ENCODE measurements at regions not wholly inside any gene's neighbourhood (a gene's known extent, or its start where the extent isn't known, plus 50 kb on each side); places are given as distances from the start of the nearest gene placed in this dataset.
A peak's percentile ranks its signal among the peaks of the same experiment; 100 is the strongest.
"Not testable (repeated sequence)": the region's sequence is repeated elsewhere in the genome, so short reads cannot be mapped to it uniquely, and the experiment has no call there.

GRCh38 chr6:13874191-13874549 is 50.6 kb upstream of the RNF182 start:
- DNase-seq: no peak

- DNase-seq: no peak
Measured at GRCh38 chr6:13873288-13874190, 51.2 kb upstream of the RNF182 start.

DNA sequence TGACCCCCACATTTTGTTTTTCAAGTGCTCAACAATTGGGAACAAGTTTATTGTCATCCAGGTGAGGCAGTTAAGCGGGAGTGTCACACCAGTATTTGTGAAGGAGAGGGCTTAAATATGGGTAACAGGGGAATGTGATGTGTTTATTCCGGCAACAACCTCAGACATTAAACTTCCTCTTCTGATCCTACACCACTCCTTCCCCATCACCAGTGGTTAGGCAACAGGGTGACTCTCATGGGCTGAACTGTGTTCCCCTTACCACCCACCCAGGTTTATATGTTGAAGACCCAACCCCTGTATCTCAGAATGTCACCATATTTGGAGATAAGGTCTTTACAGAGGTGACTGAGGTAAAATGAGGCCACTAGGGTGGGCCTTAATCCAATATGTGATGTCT is 52.1 kb upstream of the RNF182 start:
- DNase-seq: peak; percentile 34 to 47

DNA sequence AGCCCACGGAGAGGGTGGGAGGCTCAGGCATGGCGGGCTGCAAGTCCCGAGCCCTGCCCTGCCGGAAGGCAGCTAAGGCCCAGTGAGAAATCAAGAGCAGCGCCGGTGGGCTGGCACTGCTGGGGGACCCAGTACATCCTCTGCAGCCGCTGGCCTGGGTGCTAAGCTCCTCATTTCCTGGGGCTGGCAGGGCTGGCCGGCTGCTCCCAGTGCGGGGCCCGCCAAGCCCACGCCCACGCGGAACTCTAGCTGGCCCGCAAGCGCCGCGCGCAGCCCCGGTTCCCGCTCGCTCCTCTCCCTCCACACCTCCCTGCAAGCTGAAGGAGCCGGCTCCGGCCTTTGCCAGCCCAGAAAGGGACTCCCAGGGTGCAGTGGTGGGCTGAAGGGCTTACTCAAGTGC is 52.7 kb upstream of the RNF182 start:
- DNase-seq: not testable (repeated sequence)

DNA sequence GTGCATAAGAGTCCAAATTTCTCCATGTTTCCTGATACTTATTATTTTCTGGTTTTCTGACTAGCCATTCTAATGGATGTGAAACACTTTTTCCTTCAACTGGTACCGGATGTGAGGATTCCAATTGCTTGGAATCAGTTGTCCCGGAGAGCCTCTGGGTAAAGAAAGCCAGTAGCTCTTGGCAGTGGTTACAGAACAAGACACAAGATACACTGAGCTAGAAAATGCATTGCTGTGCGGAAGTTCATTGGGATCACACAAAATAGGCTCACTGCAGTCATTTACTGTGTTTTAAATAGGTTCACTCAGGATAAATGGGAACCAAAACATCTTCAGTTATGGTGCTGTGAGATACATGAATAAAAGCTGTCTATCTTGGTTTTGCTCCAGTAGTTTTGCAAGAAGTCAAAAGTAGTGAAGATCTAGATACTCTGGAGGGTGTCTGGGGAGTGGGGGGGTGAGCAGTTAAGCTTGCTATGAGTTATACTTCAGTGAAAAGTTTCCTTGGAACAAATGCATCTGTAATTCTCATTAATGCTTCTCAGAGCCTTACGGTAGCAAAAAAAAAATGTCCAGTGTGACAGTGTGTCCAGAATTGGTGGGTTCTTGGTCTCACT is 54.4 kb upstream of the RNF182 start:
- DNase-seq: no peak

- no peak for DNase-seq
Measured at GRCh38 chr6:13868236-13868635, 53.9 kb upstream of the MCUR1 start.

DNA sequence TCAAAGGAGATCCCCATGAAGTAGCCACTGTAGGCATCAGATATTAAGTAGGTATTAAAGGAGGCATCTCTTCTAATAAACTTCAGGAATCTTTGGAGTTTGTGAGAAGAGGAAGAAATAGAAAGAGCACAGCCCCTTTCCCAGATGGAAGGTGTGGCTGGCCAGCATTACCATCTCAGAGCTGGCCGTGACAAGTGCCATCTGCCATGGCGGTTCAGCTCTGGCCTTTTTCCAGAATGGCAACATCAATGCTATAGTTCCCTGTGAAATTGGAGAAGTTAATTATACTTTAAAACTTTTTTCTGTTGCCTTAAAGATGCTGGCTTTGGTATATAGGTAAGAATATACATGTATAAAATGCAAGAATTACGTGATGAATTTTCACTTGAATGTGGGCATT is 51.9 kb upstream of the MCUR1 start:
- DNase-seq: no peak

GRCh38 chr6:13865141-13865540 is 50.8 kb upstream of the MCUR1 start:
- DNase-seq: no peak

DNA sequence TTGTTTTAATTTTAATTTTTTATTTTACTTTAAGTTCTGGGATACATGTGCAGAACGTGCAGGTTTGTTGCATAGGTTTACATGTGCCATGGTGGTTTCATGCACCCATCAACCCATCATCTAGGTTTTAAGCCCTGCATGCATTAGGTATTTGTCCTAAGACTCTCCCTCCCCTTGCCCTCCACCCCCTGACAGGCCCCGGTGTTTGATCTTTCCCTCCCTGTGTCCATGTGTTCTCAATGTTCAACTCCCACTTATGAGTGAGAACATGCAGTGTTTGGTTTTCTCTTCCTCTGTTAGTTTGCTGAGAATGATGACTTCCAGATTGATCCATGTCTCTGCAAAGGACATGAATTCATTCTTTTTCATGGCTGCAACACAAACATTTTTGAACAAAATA is 50.3 kb upstream of the MCUR1 start:
- DNase-seq: not testable (repeated sequence)
